NT2/D1 (cell line): ENCODE measurements at regions not wholly inside any gene's neighbourhood (a gene's known extent, or its start where the extent isn't known, plus 50 kb on each side); places are given as distances from the start of the nearest gene placed in this dataset.

Experiments used
- DNase-seq: peaks from one replicate; pipeline ENCODE4 v3.0.0-alpha.2; 2011; ENCODE audit warnings: low read depth, low spot score
- H3K27me3 ChIP-seq: 2 replicates; pipeline ENCODE4 v1.6.0; 2011; ENCODE audit warnings: mild to moderate bottlenecking; ENCODE audit not compliant: insufficient read length, insufficient read depth
- H3K36me3 ChIP-seq: 2 replicates; pipeline ENCODE4 v1.6.1; 2011; ENCODE audit warnings: mild to moderate bottlenecking, low read length, mixed read lengths; ENCODE audit not compliant: insufficient read depth, insufficient read length
- H3K4me1 ChIP-seq: 2 replicates; pipeline ENCODE4 v1.5.1; 2011; ENCODE audit not compliant: insufficient read depth, insufficient read length
- H3K4me3 ChIP-seq: 2 replicates; pipeline ENCODE4 v1.5.1; 2011; ENCODE audit warnings: low read depth; ENCODE audit not compliant: insufficient read length
- H3K9ac ChIP-seq: 2 replicates; pipeline ENCODE4 v1.6.0; 2011; ENCODE audit warnings: low read depth; ENCODE audit not compliant: insufficient read length
- H3K9me3 ChIP-seq: 2 replicates; pipeline ENCODE4 v1.5.1; 2011; ENCODE audit warnings: mild to moderate bottlenecking, low read length; ENCODE audit not compliant: insufficient read depth
- SUZ12 ChIP-seq: IDR thresholded peaks from 2 replicates; pipeline ENCODE4 v1.6.1; 2011; ENCODE audit not compliant: insufficient read length, insufficient read depth; ENCODE audit errors: extremely low read depth
- YY1 ChIP-seq: IDR thresholded peaks from 2 replicates; pipeline ENCODE4 v1.6.1; 2011; ENCODE audit not compliant: insufficient read length, insufficient read depth
- ZNF274 ChIP-seq: IDR thresholded peaks from 2 replicates; pipeline ENCODE4 v1.6.1; 2011; ENCODE audit warnings: mild to moderate bottlenecking, low read depth, low read length

DNA sequence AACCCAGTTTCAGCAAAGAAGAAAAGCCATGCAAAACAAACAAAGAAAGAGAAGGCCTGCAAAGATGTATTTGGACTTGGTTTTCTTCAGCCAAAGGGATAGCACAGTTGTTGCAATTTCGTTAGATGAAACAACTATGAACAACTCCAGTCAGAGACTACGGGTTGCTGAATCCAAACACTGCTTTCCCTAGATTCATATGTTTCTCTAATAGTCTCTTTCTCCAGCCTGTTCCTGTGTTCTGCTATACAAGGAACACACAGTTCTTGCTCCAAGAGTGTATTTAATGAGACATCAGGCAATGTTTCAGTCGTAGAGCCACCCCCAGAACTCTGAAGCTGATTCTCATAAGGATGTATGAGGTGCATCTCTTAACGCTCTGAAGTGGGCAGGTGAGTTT, 162.5 kb upstream of the TBL1X start:
- Histone ChIP-seq H3K9ac (no peak overlapping the region), H3K27me3 (no peaks in the 10 kb centered on the region), H3K9me3 (peaks cover 12% of the 10 kb centered on the region; the same call in 1 of the 2 replicates), H3K4me3 (no peak overlapping the region), H3K36me3 (no peaks in the 10 kb centered on the region), H3K4me1 (no peaks in the 10 kb centered on the region)
- TF ChIP-seq ZNF274 = no peak
- no peak for TF ChIP-seq YY1
- no peak for TF ChIP-seq SUZ12
- DNase-seq = no peak

DNA sequence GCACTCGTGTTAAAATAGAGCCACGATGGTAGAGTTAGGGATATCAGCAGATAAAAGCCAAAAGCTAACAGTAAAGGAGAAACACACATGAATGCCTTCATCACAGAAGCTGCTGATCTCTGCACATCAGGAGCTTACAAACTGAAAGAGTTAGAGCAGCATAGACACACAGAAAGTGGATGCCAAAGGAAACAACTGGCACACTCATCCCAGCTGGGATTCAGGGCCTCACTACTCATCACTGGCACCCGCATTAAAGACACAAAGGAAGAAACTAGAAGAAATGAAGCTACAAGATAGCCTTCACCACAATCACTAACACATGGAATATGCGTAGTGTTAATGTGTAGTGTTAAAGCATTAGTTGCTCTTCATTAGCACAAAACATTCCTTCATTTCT, 156.4 kb upstream of the TBL1X start:
- Histone ChIP-seq H3K4me1 (no peaks in the 10 kb centered on the region), H3K9ac (no peak overlapping the region), H3K36me3 (no peaks in the 10 kb centered on the region), H3K4me3 (no peak overlapping the region), H3K27me3 (no peaks in the 10 kb centered on the region), H3K9me3 (peaks cover 6% of the 10 kb centered on the region; the same call in 1 of the 2 replicates)
- TF ChIP-seq SUZ12 (no peak), YY1 (no peak), ZNF274 (no peak)
- DNase-seq = no peak

DNA sequence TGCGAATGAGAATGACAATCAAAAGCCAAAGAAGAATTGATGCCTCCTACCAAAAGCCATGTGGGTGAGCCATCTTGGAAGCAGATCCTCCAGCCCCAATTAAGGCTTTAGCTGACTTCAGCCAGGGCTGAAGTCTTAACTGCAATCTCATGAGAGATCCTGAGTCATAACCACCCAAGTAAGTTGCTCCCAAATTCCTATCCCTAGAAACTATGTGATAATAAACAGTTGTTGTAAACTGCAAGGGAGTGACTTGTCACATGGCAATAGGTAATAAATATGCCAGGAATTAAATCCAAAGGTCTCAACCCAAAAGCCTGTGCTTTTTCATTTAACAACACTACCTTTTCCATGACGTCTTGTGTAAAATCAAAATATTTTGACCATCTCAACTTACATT, 154.2 kb upstream of the TBL1X start:
- TF ChIP-seq ZNF274 (no peak), YY1 (no peak), SUZ12 (no peak)

DNA sequence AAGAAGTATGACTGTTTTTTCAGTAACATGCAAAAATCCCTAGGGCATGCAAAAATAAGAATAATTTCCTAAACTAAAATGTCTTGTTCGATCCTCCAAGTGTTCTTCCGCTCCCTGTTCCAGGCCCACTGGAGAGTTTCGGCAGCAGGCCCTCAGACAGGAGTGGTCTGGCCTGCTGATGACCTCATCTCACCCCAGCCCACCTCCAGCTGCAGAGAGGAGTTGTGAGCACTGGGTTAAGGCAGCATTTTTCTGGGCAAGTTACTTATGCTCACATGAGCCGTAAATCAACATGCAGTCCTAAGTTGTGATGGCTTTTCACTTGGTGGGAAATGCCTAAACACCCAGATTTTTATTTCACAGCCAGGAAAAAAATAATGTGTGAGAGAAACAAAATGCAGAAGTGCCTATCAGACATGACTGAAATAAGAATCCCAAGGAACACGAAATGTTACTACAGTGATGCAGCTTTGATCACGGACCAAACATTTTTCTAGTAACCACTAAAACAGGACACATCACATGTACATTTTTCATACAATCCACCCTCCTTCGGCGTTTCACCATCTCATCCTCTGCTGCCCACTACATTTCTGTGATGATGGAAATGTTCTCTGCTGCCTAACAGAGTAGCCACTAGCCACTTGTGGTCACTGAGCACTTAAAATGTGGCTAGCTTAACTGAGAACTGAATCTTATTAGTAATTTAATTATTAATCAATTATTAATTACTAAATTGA, 153.3 kb upstream of the TBL1X start:
- no peak for TF ChIP-seq YY1
- TF ChIP-seq ZNF274 = no peak
- no peak for TF ChIP-seq SUZ12

More for the DNA sequence above, 154.2 kb upstream of the TBL1X start:
- Histone ChIP-seq H3K4me3 (no peak overlapping the region), H3K4me1 (no peaks in the 10 kb centered on the region), H3K36me3 (no peaks in the 10 kb centered on the region), H3K9me3 (peaks cover 3% of the 10 kb centered on the region; the same call in 1 of the 2 replicates), H3K9ac (no peak overlapping the region), H3K27me3 (no peaks in the 10 kb centered on the region)
- no peak for DNase-seq

DNA sequence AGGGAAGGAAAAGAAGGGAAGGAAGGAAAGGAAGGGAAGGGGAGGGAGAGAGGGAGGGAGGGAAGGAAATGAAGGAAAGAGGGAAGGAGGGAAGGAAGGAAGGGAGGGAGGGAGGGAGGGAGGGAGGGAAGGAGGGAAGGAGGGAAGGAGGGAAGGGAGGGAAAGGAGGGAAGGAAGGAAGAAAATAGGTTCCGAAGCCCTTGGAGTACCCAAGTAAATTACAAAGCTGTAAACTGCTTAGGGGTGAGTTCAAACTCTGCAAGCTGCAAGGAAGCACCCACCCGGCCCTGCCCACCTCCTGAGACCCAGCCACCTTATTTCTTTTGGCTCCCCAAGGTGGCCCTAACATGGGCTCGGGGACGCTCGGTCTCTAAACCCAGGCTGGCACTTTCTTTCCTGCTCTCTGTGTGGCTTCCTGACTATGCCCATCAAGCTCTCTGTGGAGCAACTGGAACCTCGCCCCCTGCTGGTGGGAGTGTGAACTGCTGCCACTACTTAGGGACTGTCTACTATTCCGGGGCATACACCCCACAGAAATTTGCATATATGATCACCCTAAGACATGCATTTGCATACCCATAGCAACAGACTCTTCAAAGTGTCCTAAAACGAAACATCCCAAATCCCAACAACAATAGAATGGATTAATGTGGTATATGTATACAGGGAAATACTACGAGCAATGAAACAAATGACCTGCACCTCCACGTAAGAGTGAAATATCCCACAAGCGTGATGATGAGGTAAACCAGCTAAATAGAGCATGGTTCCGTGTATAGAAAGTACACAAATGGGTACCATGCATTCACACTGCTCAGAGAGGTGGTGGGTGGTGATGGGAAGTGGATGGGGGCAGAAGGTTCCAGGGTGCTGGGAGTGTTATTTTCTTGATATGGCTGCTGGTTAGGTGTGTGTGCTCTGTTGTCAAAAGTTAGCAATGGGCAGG, 151.7 kb upstream of the TBL1X start:
- no peak for TF ChIP-seq YY1
- no peak for TF ChIP-seq SUZ12
- TF ChIP-seq ZNF274 = no peak
- Histone ChIP-seq H3K4me1 (peaks cover 2% of the 10 kb centered on the region), H3K9ac (no peak overlapping the region), H3K27me3 (no peaks in the 10 kb centered on the region), H3K4me3 (no peak overlapping the region), H3K36me3 (no peaks in the 10 kb centered on the region), H3K9me3 (peaks cover 3% of the 10 kb centered on the region; the same call in 1 of the 2 replicates)
- DNase-seq = no peak

More for the DNA sequence above, 153.3 kb upstream of the TBL1X start:
- no peaks in the 10 kb centered on the region for H3K4me1 ChIP-seq
- peaks cover 3% of the 10 kb centered on the region; the same call in 1 of the 2 replicates for H3K9me3 ChIP-seq
- no peak overlapping the region for H3K4me3 ChIP-seq
- DNase-seq = no peak
- no peak overlapping the region for H3K9ac ChIP-seq
- H3K27me3 ChIP-seq = no peaks in the 10 kb centered on the region
- no peaks in the 10 kb centered on the region for H3K36me3 ChIP-seq

DNA sequence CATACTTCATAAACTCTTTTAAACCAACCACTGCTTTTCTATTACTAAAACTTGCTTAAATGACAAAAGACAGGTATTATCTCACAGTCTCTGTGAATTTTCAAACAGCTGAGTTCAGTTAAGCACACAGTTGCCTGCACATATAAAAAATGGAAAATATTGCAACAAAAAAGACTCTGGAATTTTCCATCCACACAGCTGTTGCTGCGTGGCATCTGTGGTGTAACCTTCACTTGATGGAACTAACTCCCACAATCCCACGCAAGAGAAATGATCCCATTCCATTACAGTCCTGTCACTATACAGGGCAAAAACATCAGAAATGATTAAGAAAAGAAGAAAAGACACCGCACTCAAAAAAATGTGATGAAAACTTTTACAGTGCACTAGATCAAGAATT, 149.8 kb upstream of the TBL1X start:
- no peak overlapping the region for H3K4me3 ChIP-seq
- peaks cover 3% of the 10 kb centered on the region; the same call in 1 of the 2 replicates for H3K9me3 ChIP-seq
- no peaks in the 10 kb centered on the region for H3K36me3 ChIP-seq
- no peak overlapping the region for H3K9ac ChIP-seq
- peaks cover 2% of the 10 kb centered on the region for H3K4me1 ChIP-seq
- H3K27me3 ChIP-seq = no peaks in the 10 kb centered on the region
- TF ChIP-seq YY1 = no peak
- no peak for TF ChIP-seq ZNF274
- no peak for TF ChIP-seq SUZ12
- DNase-seq = no peak

DNA sequence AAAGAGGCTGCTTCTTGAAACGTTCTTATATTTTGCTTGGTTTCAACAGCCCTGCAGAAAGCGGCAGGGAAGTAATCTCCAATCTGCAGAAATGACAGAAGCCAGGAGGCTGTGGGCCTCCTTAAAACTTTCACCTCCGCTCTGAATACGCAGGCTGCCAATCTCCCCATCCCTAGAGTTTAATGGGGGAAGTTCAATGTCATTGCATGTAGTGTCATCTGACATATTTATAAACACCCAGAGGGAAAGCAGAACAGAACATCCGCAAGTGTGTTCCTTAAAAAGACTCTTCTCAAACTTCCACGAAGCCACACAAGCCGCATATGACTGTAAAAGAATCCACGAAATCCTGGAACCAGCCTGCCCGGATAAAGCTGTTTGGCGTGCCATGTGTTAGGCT, 148.8 kb upstream of the TBL1X start:
- no peaks in the 10 kb centered on the region for H3K36me3 ChIP-seq
- H3K9me3 ChIP-seq = peaks cover 3% of the 10 kb centered on the region; the same call in 1 of the 2 replicates
- H3K27me3 ChIP-seq = no peaks in the 10 kb centered on the region
- H3K9ac ChIP-seq = no peak overlapping the region
- no peak overlapping the region for H3K4me3 ChIP-seq
- TF ChIP-seq YY1 (no peak), ZNF274 (no peak), SUZ12 (no peak)
- DNase-seq = no peak
- H3K4me1 ChIP-seq = peaks cover 2% of the 10 kb centered on the region
